CD1c-positive myeloid dendritic cell (primary cell): ENCODE measurements at regions not wholly inside any gene's neighbourhood (a gene's known extent, or its start where the extent isn't known, plus 50 kb on each side); places are given as distances from the start of the nearest gene placed in this dataset.
"Not testable (repeated sequence)": the region's sequence is repeated elsewhere in the genome, so short reads cannot be mapped to it uniquely, and the experiment has no call there.

Source experiments
- DNase-seq: peaks from one replicate; pipeline ENCODE4 v3.0.0-alpha.2; 2016; ENCODE audit errors: extremely low spot score

DNA sequence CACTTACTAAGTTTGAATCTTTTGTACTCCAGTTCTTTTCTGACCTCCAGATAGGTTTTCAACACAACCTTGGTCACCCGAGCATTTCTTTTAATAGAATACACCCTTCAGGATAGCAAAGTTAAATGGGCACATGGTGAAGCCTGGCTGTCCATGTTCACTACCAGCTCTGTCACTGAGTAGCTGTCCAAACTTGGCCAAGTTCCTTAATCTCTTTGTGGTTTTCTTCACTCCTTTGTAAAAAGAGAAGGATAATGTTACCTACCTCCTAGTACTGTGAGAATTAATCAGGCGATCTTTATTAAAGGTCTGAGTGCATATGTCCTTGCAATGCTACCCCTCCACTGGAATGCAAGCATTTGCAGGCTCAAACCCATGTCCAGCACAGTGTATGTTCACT, 128.1 kb upstream of the PTPRZ1 start:
- DNase-seq = no peak

DNA sequence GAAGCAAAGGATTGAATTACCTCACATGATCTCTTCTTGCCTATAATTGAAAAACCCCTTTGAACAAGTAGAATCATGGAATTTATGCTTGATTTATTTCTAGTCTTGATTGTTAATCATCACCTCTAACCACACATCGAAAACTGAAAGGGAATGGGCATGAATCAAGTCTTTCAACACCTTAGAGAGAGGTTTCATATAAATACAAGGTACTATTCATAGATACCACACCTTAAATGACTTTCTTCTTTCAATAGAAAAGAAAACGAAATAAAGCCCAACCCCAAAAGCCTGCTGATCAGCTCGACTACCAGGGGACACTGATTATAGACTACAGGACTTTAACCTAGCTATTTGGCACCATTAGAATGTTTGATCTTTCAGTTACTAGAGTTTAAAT, 128.6 kb upstream of the PTPRZ1 start:
- no peak for DNase-seq

DNA sequence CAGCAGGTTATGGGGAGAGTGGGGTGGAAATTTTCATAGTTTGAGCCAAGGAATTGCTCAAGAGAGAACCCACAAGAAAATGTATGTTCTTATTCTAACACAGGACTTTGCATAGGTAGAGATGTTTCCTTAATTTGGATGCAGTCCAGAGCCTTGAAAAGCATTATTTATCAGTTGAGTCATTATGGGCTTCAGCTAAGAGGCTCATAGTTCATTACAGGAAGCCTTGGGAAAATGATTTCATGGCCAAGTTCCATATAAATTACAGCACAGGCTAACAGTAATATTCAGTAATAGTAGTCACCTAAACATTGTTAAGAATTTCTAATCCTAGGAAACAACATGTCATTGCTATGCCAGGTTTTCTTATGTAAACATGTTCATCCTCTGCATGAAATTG, 131.1 kb upstream of the PTPRZ1 start:
- no peak for DNase-seq

DNA sequence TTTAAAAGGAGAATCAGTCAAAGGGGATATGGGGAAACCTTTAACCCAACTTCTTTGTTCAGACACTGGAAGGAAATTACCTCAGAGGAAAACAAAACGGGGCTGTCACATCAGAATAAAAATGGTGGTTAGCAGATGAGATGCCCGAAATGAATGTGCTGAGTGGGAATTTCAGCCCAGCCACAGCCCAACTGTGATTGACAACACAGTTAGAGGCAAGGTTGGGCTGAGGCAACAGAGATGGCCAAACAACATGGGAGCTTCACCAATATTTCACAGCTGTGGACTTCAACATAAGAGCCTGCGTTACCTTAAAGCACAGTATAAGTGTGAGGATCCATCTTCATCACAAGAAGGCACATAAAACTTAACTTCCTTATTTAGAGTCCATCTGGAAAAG, 133.5 kb upstream of the PTPRZ1 start:
- DNase-seq = no peak

DNA sequence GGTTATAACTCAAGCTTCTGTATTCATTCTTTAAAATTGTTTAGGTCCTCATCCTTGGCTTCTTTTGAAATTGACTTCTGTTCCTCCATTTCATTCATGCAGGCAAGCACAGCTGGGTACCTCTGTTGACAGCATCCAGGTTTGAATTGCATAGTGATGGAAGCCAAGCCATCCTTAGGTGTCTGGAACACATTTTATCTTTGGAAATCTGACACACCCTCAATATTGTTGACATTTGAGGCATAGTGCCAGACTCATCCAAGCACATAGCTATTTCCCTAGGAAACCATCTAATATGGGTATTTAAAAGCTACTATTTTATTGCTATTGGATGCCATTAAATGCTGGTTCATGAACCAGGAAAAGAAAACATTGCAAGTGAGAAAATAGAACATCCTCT, 142.1 kb upstream of the PTPRZ1 start:
- DNase-seq = no peak

DNA sequence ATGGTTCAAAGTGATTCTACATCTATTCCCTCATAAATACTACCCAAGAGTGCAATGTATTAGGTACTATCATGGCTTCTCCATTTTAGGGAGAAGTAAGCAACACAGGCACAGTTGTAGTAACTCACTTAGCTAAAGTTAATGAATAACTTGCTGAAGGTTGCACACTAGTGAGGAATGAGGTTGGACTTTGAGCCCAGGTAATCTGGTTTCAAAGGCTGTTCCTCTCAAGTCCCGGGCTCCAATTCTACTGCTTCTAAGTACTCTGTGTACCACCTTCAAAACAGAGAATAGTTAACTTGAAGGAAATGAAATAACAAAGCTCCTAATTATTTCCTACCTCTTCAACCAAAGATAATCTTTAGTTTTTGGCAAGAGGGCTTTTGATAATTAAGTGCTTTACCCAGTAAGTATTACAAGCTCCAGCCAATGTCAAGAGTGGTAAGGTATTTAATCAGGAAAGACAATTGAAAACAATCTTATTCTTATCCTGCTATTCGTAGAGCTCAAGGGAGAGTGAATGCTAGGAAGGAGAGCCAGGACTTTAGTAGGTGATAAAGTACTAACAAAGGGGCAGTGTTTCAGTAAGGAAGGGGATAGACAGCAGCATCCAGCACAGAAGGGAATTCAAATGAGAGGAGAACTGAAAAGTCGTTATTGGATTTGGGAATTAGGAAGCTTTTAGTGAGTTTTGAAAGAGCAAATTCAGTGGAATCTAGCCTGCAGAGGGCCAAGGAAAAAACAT, 158.2 kb upstream of the PTPRZ1 start:
- no peak for DNase-seq

DNA sequence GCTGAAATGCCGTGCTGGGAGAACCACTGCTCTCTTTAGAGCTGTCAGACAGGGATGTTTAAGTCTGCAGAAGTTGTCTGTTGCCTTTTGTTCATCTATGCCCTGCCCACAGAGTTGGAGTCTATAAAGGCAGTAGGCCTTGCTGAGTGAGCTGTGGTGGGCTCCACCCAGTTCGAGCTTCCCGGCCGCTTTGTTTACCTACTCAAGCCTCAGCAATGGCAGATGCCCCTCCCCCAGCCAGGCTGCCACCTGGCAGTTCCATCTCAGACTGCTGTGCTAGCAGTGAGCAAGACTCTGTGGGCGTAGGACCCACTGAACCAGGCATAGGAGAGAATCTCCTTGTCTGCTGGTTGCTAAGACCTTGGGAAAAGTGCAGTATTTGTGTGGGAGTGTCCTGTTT, 160.0 kb upstream of the PTPRZ1 start:
- not testable (repeated sequence) for DNase-seq

DNA sequence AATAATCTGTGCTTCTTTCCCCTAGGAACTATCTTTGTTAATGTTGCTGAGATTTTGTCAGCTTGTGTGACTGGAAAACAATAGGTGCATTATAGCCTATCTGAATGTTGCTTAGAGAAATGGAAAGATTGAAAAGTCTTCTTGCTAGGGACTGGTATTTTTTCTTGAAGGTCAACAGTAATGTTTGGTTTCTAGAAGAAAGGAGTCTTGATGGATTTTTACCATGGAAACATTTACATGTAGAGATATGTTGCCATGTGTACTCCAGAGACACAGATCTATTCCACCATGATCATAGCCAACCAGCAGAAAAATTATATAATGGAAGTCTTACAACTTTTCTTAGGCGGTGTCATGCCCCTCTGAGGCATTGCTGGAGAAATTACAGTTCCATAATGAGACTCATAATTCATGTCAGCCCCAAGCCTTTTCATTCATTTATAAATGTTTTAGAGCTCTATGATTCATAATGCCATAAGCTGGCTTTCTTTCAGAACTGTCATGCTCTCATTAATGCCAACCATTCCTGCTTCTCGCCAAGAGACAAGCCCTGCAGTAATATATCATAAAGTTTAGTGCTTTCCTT, 175.1 kb upstream of the PTPRZ1 start:
- DNase-seq = no peak

DNA sequence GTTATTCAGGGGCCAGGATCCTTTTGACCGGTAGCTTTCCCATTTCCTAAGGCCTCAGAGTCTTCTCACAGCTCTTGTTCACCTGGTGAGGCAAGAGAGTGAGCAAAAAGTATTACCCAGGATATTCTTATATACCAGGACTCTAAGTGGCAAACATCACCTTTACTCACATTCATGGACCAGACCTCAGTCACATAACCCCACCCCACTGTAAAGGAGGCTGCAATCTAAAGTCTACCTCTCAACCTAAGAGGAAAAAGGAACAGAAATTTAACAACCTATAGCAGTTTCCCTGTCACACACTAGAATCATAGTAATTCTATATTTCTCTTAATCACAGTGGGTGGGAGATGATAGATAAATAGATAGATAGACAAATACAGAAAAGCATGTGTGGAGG, 176.0 kb upstream of the PTPRZ1 start:
- DNase-seq = no peak

DNA sequence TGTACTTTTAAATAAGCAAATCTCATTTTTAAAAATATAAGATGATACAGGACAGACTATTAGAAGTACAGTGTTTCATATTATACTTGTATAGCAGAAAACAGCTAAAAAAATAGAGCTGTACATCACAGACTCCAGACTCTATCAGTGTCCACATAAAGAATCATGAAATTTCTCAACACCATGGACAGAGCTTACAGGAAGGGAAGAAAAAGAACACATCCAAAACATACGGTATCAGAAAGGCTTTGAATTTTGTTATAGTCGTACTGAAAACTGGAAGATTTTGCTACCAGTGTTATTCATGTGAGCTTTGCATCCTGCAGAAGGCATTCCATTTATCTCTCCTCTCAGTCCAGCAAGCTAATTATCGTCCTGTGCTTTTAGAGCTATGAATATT, 183.2 kb upstream of the PTPRZ1 start:
- DNase-seq = no peak

DNA sequence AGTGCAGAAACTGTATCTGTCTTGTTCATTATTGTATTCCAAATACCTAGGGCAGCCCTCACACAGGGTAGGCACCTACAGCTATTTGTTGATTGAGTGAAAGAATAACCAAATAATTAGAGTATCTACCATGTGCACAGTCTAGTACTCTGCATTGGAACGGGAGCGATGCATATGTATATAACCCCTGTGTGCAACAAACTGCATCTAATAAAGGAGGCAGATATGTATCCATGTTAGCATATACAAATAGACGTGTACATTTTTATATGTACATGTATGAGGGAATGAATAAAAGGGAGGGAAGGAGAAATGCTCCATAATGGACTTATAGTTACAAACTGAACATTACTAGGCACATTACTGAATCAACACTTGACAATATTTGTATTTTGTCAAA, 191.3 kb upstream of the PTPRZ1 start:
- DNase-seq = no peak

DNA sequence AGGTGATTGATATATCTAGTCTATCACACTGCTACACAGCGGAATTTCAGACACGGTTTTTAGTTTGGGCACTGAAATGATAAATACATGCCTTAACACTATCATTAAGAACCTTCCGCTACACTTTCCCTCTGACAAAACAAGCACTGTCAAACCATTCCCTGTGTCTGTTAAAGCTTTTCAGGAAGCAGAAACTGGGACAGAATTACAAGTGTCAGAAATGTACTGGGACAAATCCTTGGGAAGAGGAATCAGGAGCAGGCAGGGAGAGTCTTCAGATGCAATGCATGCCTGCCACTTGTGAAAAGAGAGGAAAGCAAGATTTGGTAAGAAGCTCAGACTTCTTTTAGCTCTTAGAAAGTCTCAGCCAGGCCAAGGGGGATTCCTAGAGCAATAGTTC, 196.8 kb upstream of the PTPRZ1 start:
- DNase-seq = no peak

DNA sequence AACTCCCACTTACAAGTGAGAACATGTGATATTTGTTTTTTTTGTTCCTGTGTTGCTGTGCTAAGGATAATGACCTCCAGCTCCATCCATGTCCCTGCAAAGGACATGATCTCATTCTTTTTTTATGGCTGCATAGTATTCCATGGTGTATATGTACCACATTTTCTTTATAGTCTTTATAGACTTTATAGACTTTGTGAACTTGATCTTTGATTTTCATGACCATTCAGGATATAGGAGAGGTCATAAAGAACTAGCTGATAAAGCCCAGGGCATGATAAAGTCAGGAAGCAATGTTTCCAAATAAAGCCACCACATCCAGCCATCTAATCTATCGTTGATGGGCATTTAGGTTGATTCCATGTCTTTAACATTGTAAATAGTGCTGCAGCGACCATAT, 198.5 kb upstream of the PTPRZ1 start:
- DNase-seq = not testable (repeated sequence)

DNA sequence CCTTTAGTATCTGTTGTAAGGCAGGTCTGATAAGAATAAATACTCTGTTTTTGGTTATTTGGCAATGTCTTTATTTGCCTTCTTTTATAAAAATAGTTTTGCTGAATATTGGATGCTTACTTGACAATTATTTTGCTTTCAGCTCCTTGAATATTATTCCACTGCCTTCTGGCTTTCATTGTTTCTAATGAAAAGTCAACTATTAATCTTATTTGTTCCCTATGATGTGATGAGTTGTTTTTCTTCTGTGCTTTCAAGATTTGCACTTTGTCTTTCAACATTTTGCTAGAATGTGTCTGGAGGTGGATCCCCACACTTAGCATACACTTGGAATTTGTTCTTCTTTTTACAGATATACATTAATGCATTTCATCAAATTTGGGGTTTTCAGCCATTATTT, 203.8 kb upstream of the PTPRZ1 start:
- no peak for DNase-seq

DNA sequence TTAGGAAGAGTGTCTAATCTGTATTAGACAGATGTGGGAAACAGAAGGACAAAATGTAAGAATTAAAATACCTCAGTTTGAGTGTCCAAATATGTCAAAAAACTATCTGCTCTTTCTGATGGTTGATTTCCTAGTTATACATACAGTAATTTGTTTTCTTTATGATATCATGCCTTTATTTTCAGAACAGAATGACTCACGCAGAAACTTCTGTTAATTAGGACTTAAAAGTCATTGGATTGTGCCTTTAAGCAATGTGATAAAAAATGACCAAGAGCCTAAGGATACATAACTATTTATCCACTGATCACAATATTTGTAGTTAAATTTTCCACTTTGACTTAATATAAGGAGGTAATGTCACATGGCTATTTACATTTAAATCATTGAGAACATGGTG, 206.7 kb upstream of the PTPRZ1 start:
- DNase-seq = no peak

DNA sequence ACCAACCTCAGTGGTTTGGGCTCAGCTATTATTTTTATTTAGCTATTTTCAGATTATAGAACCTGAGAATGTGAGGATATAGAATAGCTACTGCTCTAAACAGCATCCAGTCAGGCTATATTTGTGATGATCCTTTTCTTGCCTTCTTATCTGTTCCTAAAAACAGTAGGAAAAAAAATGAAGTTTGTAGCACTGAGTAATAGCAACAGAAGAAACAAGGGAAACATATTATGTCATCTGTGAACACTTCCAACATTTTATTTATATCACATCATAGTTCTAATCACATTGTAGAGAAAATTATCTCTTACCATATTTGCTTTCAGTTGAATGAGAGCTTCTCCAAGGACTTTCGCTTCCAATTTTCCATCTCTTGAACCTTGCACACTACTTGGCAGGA, 229.6 kb upstream of the PTPRZ1 start:
- no peak for DNase-seq

DNA sequence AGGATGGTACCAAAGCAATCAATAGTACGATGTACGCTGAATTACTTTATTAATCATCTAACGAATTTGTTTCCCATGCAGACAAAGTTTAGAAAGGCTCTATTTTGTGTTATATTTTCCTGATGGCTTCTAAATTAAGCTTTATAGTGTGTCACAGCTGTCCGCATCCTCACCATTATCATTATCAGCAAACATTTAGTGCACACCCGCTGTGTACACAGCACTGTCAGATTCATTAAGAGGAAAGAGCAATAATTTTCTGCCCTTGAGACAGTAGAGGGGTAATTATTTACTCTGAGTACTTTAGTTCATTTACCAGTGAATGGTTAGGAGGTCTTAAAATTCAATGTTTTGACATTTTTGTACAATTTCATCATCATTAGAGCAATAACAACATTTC, 233.3 kb upstream of the PTPRZ1 start:
- no peak for DNase-seq

DNA sequence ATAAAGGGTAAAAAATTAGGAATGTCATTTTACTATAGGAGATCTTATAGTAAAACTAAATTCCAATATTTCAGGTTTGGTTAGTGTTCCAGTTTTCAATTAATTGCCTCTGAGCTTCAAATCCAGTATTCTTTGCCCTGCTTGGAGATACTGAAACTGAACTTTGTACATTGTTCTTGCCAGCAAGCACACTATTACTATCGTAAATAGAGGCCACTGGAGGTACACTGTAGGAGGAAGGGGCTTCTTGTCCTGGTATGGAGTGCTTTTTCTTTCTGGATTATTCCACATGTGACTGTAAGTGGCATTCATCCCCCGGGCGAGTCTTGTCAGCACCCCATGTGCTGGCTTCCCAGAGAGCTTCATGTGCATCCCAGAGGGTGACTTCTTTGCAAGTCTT, 234.7 kb upstream of the PTPRZ1 start:
- no peak for DNase-seq

DNA sequence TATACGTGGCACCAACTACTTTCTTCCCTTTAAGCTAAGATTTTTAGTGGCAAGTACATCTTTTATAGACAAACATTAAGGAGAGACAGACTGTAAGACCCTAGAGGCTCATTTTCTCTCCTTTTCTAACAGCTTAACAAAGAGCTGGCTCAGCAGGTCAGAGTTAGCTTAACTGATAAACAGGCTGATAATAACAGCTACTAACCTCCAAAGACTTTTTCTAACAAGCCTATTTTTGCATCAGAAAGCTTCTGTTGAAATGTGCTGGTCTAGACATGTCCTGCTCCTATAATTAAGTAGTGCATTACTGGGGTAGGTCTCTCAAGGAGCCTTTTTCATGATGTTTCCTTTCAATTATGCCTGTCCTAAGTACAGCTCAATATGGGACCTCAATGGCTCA, 238.2 kb upstream of the FAM3C start:
- no peak for DNase-seq

DNA sequence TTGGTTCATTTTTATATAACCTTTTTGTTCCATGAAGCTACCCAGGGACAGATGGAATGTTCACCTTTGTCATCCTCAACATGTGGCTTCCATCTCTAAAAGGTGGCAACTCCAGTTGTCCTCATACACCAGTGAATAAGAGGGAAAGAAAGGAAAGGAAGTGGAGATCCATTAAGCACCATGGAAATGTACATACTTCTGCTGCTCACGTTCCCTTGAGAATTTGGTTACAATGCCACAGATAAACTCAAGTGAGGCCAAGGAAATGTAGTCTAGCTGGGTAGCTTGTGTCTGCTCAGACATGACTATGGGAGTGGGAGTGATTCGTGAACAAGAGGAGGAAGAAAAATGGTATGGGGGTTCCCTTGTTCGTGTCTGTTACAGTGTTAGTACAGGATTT, 237.1 kb upstream of the FAM3C start:
- DNase-seq = no peak

DNA sequence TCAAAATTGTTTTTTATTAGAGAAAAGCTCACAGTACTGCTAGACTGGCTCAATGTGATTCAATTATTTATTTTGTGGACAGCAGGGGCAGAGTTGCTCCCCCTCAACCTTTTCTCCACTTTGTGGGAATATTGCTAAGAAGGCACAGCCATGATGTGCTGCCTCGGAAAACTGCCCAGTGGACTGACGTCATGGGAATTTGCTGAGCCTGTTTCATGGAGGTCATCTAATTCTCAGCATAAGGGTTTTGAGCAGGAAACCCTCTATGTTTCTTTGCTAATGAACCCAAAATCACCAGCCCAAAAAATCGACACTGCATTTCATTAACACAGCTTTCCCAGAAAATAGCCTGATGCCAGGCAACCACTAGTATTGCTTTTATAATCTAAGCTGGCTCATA, 228.8 kb upstream of the FAM3C start:
- no peak for DNase-seq

DNA sequence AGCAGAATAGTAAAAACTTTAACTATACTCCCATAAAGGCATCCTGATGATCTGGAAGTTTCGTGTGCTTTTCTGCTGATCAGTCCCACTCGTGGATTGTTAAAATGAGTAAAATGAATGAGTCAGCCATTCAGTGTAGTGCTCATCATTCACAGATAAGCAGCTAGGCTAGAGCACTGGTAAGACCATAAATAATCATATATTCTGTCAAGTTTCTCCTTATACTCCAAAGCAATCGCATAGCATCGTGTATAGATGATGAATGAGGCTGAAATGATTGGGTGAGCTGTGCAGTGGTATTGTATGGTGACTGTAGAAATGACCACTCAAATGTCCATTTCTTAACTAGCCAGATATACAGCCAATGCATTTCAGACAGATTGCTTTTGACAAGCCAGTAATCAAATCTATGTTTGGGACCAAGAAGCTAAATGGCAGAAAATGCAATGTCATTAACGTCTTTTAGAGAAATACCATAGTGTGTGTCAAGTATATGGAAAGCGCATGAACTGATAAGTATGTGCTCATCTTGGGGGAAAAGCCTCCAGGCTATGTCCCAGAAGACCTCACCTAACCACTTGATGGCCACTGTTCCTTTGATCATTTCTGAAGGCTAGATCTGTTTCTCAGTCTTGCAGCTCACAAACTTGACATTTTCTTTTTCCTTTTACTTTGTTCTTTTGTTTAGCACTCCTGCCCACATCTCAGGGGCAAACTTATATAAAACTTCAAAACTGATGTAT, 227.2 kb upstream of the FAM3C start:
- DNase-seq = no peak

DNA sequence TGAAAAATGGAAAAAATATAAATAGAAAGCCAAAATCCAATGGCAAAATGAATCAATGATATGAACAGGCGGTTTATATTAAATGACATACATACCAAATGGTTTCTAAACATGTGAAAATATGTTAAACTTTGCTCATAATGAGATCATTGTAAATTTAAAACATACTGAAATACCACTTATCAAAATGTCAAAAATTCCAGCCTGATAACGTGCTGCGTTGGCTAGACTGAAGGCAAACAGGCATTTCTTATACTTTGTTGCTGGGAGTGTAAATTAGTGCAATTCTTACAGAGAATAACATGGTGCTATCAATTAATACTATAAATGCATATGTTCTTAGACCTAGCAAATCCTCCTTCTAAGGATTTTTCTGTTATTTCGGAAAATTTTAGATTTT, 225.8 kb upstream of the FAM3C start:
- no peak for DNase-seq
